ENCODE measurements at regions not wholly inside any gene's neighbourhood (a gene's known extent, or its start where the extent isn't known, plus 50 kb on each side); places are given as distances from the start of the nearest gene placed in this dataset.

DNA sequence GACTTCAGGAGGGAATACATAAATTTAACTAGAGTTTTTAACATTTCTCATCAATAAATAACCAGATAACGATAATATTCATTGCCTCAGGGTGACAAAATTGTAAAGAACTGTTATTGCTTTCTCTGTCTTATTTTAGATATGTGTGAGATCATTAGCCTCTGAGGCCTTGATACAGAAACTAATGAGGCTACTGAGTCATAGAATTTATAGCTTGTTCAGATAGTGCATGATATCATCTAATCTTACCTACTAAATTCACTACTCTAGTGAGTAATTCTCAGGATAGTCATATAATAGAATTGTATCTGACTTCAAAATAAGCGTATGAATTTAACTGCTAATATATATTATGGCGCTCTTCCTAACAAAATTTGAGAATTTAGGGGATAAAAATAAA is 360.8 kb upstream of the KLHL1 start:
- no peak for DNase-seq

DNA sequence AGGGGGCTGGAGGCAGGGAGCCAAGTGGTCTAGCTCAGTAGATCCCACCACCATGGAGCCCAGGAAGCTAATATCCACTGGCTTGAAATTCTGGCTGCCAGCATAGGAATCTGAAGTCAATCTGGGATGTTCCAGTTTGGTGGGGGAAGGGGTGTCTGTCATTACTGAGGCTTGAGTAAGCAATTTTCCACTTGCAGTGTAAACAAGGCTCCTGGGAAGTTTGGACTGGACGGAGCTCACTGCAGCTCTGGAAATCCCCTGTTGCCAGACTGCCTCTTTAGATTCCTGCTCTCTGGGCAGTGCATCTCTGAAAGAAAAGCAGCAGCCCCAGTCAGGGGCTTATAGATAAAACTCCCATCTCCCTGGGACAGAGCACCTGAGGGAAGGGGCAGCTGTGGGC is 349.2 kb upstream of the KLHL1 start:
- no peak for DNase-seq

DNA sequence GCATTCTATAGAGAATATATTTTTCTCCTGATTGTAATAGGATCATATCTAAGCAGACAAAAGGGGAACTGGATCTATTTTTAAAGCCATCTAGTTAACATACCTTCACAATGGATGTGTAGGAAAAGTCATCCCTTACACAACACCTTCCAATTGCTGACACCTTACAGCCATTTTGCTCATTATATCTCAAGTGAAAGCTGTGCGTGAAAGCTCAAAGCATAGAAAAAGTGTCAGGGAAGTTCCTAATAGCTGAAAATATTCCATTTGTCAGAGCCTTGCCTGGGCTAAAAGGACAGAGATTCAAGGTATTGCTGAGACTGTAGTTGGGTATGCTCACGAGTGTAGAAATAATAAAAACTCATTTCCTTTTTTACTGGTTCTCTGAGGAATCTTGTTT is 340.6 kb upstream of the KLHL1 start:
- DNase-seq = no peak

DNA sequence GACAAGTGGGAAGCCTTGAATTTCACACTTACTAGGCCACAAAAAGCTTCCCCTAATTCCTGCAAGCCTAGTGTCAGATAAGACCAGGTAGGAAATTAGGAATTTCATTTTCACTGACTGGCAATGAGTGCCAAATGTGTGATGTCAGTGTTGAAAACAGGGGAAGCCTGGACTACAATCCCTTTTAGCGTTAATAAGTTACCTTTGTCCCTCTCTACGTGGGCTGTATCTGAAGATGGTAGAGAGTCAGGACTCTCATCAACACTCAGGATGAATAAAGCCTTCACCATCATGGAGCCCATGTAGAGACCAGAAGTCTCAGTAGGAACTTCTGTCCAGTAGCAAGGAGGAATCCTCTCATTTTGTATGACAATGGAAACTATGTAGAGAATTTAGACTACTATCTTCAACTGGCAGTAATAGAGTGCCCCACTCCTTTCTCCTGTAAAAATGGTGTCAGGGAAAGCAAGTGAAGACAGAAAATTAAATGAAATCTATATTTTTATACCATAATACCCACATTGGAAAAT is 324.1 kb upstream of the KLHL1 start:
- no peak for DNase-seq

DNA sequence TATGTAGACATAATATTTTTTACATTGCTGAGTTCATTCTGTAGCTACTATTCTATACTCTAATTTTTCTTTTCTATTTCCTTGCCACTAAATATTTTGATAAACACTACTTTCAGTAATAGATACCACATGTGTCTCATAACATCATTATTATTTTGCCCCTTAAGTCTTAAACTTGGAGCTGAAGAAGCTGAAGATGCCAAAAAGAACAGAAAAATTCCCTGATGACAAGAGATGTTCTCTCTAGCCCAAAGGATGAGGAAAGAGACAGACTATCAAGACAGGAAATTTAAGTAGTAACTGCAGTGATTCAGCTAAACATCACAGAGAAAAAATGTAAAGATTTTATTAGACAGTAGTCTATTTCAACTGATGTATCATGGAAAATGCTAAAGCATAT is 322.0 kb upstream of the KLHL1 start:
- no peak for DNase-seq

DNA sequence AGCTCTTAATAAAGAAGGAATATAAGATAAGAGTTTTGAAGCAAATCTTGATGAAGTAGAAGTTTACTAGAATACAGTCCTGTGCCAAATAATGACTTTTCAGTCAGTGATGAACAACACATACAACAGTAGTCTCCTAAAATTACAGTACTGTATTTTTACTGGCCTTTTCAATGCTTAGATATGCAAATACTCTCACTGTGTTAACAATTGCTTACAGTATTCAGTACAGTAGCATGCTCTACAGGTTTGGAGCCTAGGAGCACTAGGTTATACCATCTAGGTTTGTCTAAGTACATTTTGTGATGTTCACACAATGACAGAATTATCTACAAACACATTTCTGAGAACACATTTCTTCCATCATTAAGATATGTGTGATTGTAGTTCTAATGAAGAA is 316.7 kb upstream of the KLHL1 start:
- no peak for DNase-seq

DNA sequence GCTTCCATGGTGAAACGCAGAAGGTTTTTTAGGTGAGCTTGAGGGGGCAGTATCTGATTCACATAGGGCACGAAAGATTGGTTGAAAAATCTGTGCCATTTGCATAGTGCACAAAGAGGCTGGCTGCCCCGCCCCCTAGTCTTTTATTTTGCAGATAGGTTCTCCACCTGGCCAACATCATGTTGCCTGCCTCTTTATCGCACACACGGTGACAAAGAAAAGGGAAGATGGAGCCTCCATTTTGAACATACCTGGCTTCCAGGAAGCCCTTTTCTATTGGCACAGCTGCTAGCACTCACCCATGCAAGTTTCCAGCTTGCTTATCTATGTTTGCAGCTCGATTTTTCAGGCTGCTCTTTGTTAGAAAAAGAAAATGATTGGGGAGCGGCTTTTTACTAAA is 316.2 kb upstream of the KLHL1 start:
- DNase-seq = no peak

DNA sequence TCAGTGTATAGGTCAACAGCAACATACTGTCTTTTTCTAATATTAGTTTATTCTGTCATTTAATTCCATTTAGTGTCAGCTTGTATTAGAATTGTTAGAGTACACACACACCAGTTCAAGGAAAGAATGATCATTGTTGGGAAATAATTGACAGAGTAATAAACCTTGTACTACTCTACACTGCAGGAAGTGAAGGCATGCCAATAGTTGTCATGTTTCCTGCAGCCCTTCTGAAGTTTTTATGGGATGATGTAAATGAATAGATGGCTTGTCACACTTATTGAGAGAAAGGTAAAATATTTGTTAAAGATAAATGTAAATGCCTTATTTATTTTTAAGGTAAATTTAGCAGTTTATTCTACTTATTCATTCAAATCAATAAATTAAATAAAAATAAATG is 306.9 kb upstream of the KLHL1 start:
- DNase-seq = no peak

DNA sequence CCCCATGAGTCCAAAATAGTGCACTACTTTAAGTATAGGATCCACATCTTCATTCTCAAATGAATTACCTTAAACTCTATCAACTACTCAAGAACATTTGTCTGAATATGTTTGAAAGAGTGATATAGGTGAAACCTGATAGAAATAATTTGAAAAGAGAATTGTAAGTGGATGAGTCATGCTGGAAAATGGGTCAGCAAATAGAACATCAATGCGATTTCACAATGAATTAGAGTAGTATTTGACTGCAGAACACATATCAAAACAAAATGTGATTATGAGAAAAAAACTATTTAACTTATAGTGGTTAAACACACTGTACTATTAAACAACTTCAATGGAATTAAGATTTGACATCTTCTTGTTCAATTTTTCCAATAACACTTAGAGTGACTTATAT is 300.6 kb upstream of the KLHL1 start:
- DNase-seq = no peak

DNA sequence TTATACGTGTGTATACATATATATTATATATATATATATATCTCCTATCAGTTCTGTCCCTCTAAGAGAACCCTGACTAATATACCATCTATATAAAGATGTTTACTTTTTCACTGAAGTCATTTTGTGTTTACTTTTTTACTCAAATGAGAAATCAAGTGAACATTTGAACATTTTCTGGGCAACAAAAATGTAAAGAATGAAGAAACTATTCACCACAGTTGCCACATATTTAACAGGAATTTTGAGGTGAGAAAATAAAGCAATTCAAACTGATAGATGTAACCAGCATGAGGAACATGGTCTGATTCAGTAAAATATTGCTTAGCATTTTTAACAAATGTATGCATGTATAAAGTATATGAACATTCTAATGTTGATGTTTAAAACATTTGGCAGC is 299.2 kb upstream of the KLHL1 start:
- no peak for DNase-seq

DNA sequence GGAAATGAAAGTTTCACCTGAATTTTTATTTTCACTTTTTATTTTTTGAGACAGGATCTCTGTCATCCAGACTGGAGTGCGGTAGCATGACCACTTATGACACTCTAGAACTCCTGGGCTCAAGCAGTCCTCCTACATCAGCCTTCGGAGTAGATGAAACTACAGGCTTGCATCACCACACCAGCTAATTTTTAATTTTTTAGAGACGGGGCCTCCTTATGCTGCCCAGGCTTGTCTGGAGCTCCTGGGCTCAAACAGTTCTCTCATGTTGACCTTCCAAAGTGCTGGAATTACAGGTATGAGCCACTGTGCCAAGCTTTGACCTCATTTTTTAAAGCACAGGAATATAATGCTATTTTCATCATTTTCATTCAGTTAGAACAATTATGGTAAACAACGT is 297.0 kb upstream of the KLHL1 start:
- no peak for DNase-seq

DNA sequence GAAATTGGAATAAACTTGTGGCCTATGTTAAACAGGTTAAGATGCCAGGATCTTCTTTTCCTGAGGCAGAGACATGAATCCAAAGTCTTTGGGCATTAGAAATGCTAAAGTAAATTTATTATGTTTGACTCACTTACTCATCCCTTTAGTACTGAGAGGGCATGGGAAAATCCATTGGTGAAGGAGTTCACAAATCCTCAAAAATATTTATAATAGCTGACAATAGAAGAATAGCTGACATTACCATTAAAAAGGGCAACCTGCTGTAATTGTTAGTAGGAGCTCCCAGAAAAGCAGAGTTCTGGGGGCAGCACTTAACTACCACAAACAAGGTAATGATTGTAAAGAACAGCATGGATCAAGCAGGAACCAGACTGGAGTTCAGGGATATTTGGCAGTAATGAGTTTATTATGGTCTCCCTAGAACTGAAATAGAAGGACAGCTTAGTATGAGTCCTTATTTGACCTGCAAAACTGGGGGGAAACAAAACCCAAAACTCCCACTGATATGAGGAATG is 285.8 kb upstream of the KLHL1 start:
- no peak for DNase-seq

DNA sequence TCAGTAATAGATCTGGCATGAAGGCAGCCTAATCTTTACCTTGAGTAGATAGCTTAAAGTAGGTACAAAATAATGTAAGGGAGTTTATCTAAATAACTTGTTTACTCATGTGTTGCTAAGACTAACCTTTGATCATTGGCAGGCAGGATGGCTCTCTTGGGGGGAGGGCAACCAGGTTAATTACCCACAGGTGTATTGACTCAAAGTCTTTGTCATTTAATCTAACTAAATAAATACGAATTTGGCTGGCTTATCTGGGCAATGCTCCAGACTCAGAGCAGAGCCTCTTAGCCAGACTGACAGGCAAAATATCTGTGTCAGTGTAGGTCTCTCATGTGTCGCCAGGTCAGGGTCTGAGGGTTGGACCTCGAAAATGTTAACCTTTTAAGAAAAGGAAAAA is 283.4 kb upstream of the KLHL1 start:
- no peak for DNase-seq

DNA sequence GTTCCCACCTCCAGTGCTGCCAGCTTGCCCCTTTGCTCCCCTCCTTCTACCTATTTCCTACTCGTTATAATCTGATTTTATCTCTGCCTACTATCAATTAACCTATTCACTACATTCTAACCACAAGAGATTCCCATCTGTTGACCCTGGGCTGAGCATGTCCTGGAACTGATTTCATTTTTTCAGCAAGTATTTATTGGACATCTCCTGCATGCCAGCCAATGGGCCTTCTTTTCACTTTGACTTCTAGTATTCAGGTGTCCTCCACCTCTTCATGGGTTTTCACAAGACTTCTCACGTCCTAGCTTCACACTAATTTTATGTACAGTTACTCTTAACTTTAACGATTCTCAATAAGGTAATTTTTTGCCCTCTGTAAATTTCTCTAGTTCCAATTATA is 282.7 kb upstream of the KLHL1 start:
- no peak for DNase-seq

DNA sequence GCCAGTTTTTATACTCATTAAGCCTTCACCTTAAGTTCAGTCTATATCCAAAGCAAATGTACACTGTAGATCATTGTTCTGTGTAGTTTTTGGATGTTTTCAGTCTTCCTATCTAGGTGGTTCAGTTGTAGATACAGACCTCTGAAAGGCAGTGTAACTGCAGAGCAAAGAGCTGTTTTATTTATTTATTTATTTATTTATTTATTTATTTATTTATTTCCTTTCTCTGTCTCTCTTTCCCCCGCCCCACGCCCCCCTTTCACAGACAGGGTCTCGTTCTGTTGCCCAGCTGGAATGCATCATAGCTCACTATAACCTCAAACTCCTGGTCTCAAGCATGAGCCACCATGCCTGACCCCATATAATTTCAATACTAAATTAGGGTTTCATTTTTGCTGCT is 281.8 kb upstream of the KLHL1 start:
- no peak for DNase-seq

DNA sequence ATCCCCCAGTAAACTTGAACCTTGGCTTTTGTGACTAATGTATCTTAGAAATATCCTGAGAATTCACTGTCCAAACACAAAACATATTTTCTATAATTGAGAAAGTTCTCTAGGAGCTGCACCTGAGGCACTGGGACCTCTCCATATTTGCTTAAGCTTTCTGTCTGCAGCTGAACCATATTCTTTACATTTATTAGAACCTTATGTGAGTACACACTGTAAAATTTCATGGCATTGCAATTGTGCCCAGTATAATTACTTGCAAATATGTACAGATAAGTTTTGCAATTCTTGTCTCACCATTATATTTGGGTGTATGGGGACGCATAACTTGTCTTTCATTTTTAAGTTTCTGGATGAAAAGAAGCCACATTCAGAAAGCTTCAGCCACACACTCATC is 280.7 kb upstream of the KLHL1 start:
- DNase-seq = no peak

DNA sequence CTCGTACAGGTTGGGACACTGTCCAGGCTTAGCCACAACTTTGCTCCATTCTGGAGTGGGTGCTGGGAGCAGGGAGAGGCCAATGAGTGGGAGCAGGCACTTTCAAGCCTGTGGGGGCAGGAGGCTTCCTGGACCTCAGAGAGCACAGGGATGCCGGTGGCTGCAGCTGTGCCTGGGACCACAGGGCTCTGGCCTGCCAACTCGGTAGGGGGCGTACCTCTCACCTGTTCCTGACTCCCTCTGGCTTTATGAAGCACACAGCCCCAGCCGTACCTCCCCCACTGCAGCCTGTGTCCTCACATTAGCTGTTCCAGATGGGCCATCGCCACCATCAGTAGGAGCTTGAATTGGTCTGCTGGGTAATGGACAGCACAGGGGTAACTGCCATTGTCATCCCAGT is 278.7 kb upstream of the KLHL1 start:
- DNase-seq = no peak

DNA sequence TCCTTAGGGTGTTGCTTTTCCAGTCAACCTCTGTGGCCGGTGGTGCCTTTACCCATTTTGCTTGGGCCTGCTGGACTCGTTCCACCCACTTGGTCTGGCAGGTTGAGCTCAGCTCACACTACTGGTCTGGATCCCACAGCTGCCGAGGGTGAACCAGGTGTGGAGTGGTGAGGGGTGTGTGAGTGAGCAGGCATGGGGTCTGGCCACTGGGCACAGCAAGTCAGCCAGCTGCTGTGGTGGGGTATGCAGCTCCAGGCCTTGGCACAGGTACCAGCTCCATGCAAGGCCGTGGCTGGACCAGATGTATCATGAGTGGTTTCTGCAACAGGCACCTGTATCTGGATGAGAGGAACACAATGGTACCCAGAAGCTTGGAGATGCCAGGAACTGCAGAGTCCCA is 277.6 kb upstream of the KLHL1 start:
- no peak for DNase-seq

DNA sequence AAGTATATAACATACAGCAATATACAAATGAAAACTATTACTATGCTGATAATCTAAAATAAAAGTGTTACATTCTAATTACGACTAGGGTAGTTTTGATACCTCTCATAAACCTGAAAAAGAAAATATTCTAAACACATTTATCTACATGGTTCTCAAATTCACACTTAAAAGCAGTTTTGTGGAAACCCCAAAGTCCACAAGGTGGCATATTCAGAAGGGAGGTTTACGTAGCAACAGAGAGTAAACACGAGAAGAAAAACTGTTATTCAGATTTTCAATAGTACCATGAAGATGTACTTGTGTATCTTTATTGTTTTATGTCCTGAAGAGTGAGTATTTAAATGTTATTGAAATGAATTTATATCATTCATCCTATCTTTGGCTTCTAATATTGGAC is 275.9 kb upstream of the KLHL1 start:
- no peak for DNase-seq

DNA sequence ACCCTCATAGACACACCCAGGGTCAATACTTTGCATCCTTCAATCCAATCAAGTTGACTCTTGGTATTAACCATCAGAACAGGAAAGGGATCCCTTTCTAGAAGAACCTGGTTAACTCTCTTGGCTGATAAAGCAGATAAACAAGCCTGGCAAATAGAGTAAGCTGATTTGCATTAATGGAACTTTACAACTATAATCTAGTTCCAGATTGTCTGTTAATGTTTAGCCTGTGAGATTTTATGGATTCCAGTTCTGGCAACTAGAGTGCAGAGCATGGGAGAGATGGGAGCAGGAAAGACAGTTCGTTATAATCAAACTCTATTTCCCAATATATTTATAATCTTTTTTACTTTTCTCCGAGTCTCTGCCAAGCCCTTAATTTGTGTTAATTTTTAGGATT is 272.6 kb upstream of the KLHL1 start:
- DNase-seq = no peak

DNA sequence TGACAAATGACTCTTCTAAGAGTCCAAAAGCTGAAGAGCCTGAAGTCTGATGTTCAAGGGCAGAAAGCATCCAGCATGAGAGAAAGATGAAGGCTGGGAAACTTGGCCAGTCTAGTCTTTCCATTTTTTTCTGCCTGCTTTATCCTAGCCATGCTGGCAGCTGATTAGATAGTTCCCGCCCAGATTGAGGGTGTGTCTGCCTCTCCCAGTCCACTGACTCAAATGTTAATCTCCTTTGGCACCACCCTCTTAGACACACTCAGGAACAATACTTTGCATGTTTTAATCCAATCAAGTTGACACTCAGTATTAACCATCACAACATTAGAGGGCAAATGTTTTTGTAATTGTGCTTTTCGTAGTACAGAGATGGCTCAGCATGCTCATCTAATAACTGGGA is 267.5 kb upstream of the KLHL1 start:
- DNase-seq = no peak

DNA sequence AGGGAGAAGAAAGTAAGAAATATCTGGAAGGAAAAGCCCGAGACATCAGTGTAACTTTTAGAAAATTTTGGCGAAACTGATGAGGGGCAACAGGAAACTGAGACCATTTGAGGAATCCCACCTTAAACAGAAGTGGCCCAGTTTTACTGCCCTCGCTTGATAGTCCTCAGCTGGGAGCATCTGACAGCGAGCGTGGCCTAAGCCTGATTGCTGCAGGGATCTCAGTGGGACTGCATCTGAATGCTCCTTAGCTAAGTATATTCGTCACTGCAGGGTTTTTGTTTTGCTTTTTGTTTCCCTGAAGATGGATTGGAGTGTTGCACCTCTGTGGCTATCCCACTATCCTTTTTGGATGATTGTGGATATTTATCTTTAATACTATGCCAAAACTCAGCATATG is 262.7 kb upstream of the KLHL1 start:
- DNase-seq = no peak

DNA sequence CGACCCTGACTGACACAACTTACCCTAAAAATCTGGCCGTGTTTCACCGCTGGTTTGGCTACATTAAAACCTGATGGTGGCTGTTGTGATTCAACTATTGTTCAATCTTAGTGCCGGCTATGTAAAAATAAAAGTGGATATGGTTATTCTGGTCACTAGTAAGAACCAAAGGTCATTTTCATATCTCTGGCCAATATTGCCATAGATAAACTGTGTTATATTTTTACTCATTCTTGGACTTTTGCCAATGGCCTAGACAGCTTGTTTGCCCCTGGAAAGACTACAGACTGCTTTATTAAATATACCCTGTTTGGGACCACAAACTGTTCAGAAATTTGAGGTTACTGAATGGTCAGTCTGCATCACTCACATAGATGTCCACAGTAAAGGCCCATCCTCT is 258.5 kb upstream of the KLHL1 start:
- no peak for DNase-seq

DNA sequence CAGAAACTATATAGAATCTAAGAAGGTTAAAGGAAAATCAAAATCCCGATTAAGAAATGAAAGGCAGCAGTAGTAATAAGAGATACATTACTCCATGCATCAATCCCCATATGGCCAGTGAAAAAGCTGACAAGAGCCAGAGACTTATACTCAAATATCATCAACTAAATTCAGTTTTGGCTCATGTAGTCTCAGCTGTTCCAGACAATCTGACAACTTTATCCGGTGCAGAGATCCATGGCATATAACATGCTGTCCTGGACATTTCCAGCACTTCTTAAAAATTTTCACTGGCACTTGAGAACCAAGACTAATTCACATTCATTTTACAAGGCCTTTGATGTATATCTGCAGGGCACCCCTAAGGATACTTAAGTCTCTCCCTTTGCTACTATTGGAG is 255.7 kb upstream of the KLHL1 start:
- no peak for DNase-seq

DNA sequence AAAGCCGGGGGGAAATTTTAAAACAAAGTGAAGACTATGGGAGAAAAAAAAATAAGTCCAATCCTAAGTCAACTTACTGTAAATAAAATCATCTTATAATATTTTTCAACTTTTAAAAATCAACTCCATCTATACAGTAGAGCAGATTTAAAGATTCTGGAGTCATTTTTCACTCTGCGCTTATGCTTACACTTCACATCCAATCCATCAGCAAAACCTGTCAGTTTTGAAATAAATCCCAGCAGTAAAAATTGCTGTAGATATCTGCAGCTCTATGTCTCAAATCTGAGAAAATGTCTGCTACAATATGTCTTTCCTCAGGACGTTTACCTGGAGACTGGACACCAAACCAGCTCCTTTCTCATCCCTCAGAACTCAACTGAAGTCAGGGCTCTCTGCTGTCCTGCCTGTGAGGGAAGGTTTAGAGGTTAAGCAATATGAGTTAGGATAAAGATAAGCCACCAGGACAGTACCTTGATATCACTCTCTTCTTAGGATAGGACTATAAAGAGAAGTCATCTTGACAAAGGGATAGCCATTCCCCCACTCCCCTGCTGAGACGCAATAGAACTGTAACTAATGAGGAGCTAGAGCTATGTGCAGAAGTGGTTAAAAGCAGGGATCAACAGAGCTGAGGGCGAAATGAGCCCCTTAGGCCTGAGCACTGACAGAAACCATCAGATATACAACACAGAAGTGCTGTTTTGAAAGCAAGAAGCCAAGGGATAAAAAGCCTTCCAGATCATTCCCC is 254.7 kb upstream of the KLHL1 start:
- DNase-seq = no peak
